Kidney epithelial cell (primary cell): ENCODE measurements at regions not wholly inside any gene's neighbourhood (a gene's known extent, or its start where the extent isn't known, plus 50 kb on each side); places are given as distances from the start of the nearest gene placed in this dataset.
"Not testable (repeated sequence)": the region's sequence is repeated elsewhere in the genome, so short reads cannot be mapped to it uniquely, and the experiment has no call there.

Source experiments
- DNase-seq: peaks from one replicate; pipeline ENCODE4 v3.0.0-alpha.2; 2010; ENCODE audit warnings: low read depth
- H3K27me3 ChIP-seq: 2 replicates; pipeline ENCODE4 v1.6.0; 2011; ENCODE audit warnings: low read length; ENCODE audit not compliant: control insufficient read depth, insufficient read depth
- H3K36me3 ChIP-seq: 2 replicates; pipeline ENCODE4 v1.5.1; 2011; ENCODE audit warnings: low read length; ENCODE audit not compliant: control insufficient read depth, insufficient read depth
- H3K4me3 ChIP-seq: 2 replicates; pipeline ENCODE4 v1.5.1; 2011; ENCODE audit warnings: low read depth, mild to moderate bottlenecking, control low read depth, low read length
- TF ChIP-seq, protein P1 (sequence below): IDR thresholded peaks from 2 replicates; pipeline ENCODE4 v1.5.1; 2011; ENCODE audit warnings: mild to moderate bottlenecking, moderate library complexity, low read length, control low read depth, inconsistent platforms; ENCODE audit not compliant: insufficient read depth, poor library complexity, severe bottlenecking

DNA sequence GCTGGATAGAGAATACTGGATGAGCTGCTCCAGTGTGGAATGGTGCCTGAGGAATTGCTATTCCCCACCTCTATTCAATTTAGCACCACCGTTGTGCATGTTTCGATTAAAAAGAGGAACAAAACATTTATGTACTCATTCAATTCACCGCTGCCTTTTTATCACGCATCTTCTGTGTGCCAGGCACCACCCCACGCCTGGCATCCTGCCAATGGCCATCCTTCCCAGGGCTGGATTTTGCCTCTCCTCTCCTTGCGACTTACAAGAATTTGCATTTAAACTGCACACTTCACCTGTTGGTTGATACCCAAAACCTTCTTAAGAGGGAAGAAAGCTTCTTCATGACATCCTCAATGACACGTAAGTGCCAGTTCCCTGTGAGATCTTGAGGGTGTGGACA, 110.2 kb upstream of the DPP6 start:
- H3K36me3 ChIP-seq, result no peaks in the 10 kb centered on the region
- no peaks in the 10 kb centered on the region for H3K27me3 ChIP-seq
- no peak for DNase-seq

DNA sequence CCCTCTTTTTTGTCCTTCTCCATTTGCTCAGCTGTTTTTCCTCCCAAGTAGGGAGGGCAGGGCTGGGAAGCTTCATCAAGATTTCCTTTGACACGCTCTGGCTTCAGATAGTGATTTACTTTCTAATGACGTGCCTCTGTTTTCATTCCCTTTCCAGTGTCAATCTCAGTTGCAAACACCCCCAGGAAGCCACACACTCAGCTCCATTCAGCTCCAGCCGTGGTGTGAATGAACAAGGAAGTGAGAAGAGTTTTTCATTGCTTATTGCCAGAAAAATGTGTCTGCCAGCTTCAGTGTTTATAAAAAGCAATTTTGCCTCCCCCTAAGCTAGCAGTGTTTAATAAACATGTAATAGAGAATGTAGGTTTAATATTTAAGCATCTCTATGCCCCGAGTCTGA, 108.7 kb upstream of the DPP6 start:
- Histone ChIP-seq H3K36me3 (no peaks in the 10 kb centered on the region), H3K27me3 (no peaks in the 10 kb centered on the region), H3K4me3 (no peak overlapping the region)
- TF ChIP-seq, protein P1, sequence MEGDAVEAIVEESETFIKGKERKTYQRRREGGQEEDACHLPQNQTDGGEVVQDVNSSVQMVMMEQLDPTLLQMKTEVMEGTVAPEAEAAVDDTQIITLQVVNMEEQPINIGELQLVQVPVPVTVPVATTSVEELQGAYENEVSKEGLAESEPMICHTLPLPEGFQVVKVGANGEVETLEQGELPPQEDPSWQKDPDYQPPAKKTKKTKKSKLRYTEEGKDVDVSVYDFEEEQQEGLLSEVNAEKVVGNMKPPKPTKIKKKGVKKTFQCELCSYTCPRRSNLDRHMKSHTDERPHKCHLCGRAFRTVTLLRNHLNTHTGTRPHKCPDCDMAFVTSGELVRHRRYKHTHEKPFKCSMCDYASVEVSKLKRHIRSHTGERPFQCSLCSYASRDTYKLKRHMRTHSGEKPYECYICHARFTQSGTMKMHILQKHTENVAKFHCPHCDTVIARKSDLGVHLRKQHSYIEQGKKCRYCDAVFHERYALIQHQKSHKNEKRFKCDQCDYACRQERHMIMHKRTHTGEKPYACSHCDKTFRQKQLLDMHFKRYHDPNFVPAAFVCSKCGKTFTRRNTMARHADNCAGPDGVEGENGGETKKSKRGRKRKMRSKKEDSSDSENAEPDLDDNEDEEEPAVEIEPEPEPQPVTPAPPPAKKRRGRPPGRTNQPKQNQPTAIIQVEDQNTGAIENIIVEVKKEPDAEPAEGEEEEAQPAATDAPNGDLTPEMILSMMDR, result no peak
- no peak for DNase-seq

More for the DNA sequence above, 110.2 kb upstream of the DPP6 start:
- H3K4me3 ChIP-seq, result no peak overlapping the region
- TF ChIP-seq, protein P1, result no peak

DNA sequence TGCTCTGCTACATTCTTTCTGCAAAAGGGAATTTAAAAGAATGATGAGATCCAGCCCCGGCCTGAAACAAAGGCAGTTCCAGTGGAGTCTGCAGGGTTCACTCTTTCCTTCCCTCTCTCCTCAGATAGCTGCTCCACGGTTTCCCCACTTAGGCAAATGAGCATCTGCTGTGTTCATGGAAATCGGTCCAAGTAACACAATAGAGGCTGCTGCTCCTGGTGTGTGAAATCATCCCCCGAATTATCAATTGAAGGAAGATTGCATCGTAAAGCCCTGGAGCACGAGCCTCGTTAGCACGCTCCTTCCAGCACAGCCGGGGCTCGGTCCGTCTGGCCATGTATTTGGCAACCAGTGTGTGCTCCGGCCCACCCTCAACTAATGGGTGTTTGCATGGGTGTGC, 108.3 kb upstream of the DPP6 start:
- DNase-seq, result no peak
- TF ChIP-seq, protein P1, result no peak
- Histone ChIP-seq H3K27me3 (no peaks in the 10 kb centered on the region), H3K36me3 (no peaks in the 10 kb centered on the region), H3K4me3 (no peak overlapping the region)

- no peak for DNase-seq
- TF ChIP-seq, protein P1, result no peak
- H3K36me3 ChIP-seq, result no peaks in the 10 kb centered on the region
- H3K27me3 ChIP-seq, result no peaks in the 10 kb centered on the region
- no peak overlapping the region for H3K4me3 ChIP-seq
Observed at GRCh38 chr7:153948060-153948459, 104.1 kb upstream of the DPP6 start.

GRCh38 chr7:153951316-153951715, 100.9 kb upstream of the DPP6 start:
- Histone ChIP-seq H3K36me3 (no peaks in the 10 kb centered on the region), H3K27me3 (no peaks in the 10 kb centered on the region), H3K4me3 (no peak overlapping the region)
- TF ChIP-seq, protein P1, result no peak
- no peak for DNase-seq

DNA sequence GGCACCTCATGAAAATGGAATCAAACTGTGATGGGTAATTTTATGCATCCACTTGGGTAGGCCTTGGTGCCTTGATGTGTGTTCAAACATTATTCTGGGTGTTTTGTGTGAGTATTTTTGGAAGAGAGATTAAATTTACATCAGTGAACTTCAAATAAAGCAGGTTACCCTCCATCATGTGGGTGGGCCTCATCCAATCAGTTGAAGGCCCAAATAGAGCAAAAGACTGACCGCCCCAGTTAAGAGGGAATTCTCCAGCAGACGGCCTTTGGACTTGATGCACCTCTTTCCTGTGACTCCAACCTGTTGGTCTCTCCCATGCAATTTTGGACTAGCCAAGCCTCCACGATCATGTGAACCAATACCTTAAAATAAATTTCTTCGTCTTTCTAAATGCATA, 97.7 kb upstream of the DPP6 start:
- no peaks in the 10 kb centered on the region for H3K36me3 ChIP-seq
- TF ChIP-seq, protein P1, result no peak
- DNase-seq, result no peak
- no peaks in the 10 kb centered on the region for H3K27me3 ChIP-seq
- no peak overlapping the region for H3K4me3 ChIP-seq

DNA sequence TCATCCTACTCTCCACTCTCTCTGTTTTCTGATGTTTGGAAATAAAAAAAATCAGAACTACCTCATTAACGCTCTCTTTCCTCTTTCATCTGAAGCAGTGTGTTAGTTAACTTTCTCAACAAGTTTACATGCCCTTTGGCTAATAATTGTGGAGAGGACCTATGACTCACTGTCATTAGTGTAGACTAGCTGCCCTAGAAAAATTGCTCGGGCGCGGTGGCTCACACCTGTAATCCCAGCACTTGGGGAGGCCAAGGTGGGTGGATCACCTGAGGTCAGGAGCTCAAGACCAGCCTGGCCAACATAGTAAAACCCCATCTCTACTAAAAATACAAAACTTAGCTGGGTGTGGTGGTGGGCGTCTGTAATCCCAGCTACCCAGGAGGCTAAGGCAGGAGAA, 94.5 kb upstream of the DPP6 start:
- H3K27me3 ChIP-seq, H3K4me3 ChIP-seq, H3K36me3 ChIP-seq, DNase-seq: not testable (repeated sequence)

GRCh38 chr7:153958381-153958780, 93.8 kb upstream of the DPP6 start:
- H3K27me3 ChIP-seq, H3K4me3 ChIP-seq, DNase-seq, H3K36me3 ChIP-seq: not testable (repeated sequence)

DNA sequence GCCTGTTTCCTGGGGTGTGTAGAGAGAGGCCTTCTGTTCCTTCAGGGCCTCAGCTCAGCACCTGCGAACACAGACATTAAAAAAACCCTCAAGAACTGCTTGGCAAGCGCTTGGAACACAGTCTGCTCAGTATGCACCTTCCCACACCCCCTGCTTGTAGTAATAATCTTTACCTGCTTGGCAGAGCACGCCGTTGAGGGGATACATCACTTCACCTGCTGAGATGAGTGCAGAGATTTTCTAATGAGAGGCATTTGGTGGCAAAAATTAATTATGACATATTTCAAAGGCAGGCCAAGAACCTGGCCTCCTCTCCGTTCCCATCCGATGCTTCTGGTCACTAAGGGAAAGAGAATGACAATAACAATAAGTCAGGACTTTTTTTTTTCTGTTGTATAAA, 93.4 kb upstream of the DPP6 start:
- H3K27me3 ChIP-seq, H3K4me3 ChIP-seq, H3K36me3 ChIP-seq, DNase-seq: not testable (repeated sequence)
